H1 (cell line): ENCODE measurements at regions not wholly inside any gene's neighbourhood (a gene's known extent, or its start where the extent isn't known, plus 50 kb on each side); places are given as distances from the start of the nearest gene placed in this dataset.

ENCODE experiments used
- CTCF ChIA-PET: fragments of 300-600 bp; sonication (Branson Sonifier 250); formaldehyde crosslinking; loops from one replicate; lab custom pipeline; 2021; ENCODE audit not compliant: partially characterized antibody; lab: Charles Lee
- POLR2A ChIA-PET: fragments of 300-600 bp; sonication (Branson Sonifier 250); formaldehyde crosslinking; loops from one replicate; lab custom pipeline; 2021; ENCODE audit warnings: inconsistent platforms; ENCODE audit not compliant: partially characterized antibody; lab: Charles Lee
- DNase-seq, 2 experiments: peaks; one replicate each; pipeline versions ENCODE4 v3.0.0 to v3.0.0-alpha.2; 2010 to 2022; ENCODE audit warnings: low spot score in 2 of 2, low read depth in 1 of 2, mixed read lengths in 1 of 2
- FAIRE-seq: peaks from 2 replicates; lab custom pipeline; 2011; peaks lifted over from hg19 to GRCh38; lab: Jason Lieb, UNC
- H2AFZ ChIP-seq: 2 replicates; pipeline ENCODE4 v1.8.1; 2012; ENCODE audit warnings: low read length, inconsistent platforms
- H2AK5ac ChIP-seq: 2 replicates; pipeline ENCODE4 v1.6.1; 2013; ENCODE audit warnings: low read depth, low read length
- H2BK120ac ChIP-seq: replicated peaks from 2 replicates; pipeline ENCODE3; 2013; ENCODE audit warnings: low read depth, low read length, inconsistent platforms
- H2BK12ac ChIP-seq: 2 replicates; pipeline ENCODE4 v1.6.1; 2013; ENCODE audit warnings: low read depth, low read length
- H2BK15ac ChIP-seq: 2 replicates; pipeline ENCODE4 v1.6.1; 2013; ENCODE audit warnings: low read length
- H2BK20ac ChIP-seq: 2 replicates; pipeline ENCODE4 v1.6.1; 2013; ENCODE audit warnings: low read length
- H2BK5ac ChIP-seq: 2 replicates; pipeline ENCODE4 v1.6.1; 2013; ENCODE audit warnings: low read depth, low read length
- H3K14ac ChIP-seq: 2 replicates; pipeline ENCODE4 v1.6.1; 2013; ENCODE audit warnings: inconsistent platforms; ENCODE audit not compliant: insufficient read length
- H3K18ac ChIP-seq: 2 replicates; pipeline ENCODE4 v1.6.1; 2013; ENCODE audit warnings: low read length; ENCODE audit errors: extremely low read depth
- H3K23ac ChIP-seq: 2 replicates; pipeline ENCODE4 v1.6.1; 2013; ENCODE audit warnings: inconsistent platforms; ENCODE audit not compliant: insufficient read length
- H3K23me2 ChIP-seq: 2 replicates; pipeline ENCODE4 v1.6.1; 2013; ENCODE audit warnings: low read depth, low read length
- H3K27ac ChIP-seq: 2 replicates; pipeline ENCODE4 v1.6.1; 2011; ENCODE audit warnings: low read depth, low read length, inconsistent platforms
- H3K27me3 ChIP-seq, 4 experiments: replicated peaks in 1 of 4; 1 replicate in 1 of 4; 2 replicates in 3 of 4; pipeline versions ENCODE4 v1.6.1 to v1.8.1; 2011 to 2013; ENCODE audit warnings: low read length in 3 of 4, mild to moderate bottlenecking in 3 of 4, inconsistent platforms in 2 of 4, mixed read lengths in 2 of 4, moderate library complexity in 1 of 4; ENCODE audit not compliant: control insufficient read depth in 3 of 4, insufficient read depth in 3 of 4; ENCODE audit errors: extremely low read depth in 1 of 4
- H3K36me3 ChIP-seq, 4 experiments: 2 replicates each; pipeline versions ENCODE4 v1.6.1 to v1.8.1; 2011 to 2013; ENCODE audit warnings: mild to moderate bottlenecking in 4 of 4, low read length in 3 of 4, moderate library complexity in 2 of 4, control low read depth in 1 of 4, inconsistent platforms in 1 of 4; ENCODE audit not compliant: insufficient read depth in 4 of 4, control insufficient read depth in 2 of 4
- H3K4ac ChIP-seq: replicated peaks from 2 replicates; pipeline ENCODE3; 2013; ENCODE audit warnings: low read length, low read depth, mixed read lengths, inconsistent platforms; ENCODE audit not compliant: insufficient read length
- H3K4me1 ChIP-seq, 4 experiments: replicated peaks in 1 of 4; 1 replicate in 1 of 4; 2 replicates in 3 of 4; pipeline versions ENCODE4 v1.6.1 to v1.8.1; 2011 to 2013; ENCODE audit warnings: low read length in 3 of 4, inconsistent platforms in 2 of 4, mixed read lengths in 1 of 4; ENCODE audit not compliant: insufficient read depth in 4 of 4, control insufficient read depth in 3 of 4
- H3K4me2 ChIP-seq, 2 experiments: 2 replicates each; pipeline versions ENCODE4 v1.6.1 to v1.8.1; 2011 to 2013; ENCODE audit warnings: low read depth in 2 of 2, low read length in 2 of 2, control low read depth in 1 of 2, inconsistent platforms in 1 of 2, mild to moderate bottlenecking in 1 of 2; ENCODE audit not compliant: insufficient read depth in 1 of 2
- H3K4me3 ChIP-seq, 4 experiments: fragments of 200-600, 300-600 bp in 1 of 4; sonication (generic), shearing (Covaris generic), sonication (Bioruptor Twin) in 1 of 4; 2 replicates each; pipeline versions ENCODE4 v1.5.1 to v1.8.1; 2011 to 2016; ENCODE audit warnings: low read length in 4 of 4, low read depth in 3 of 4, control low read depth in 2 of 4, inconsistent platforms in 2 of 4, mild to moderate bottlenecking in 2 of 4, mixed read lengths in 1 of 4, moderate library complexity in 1 of 4; ENCODE audit not compliant: insufficient read depth in 2 of 4; ENCODE audit errors: extremely low read depth in 1 of 4
- H3K56ac ChIP-seq: replicated peaks from 2 replicates; pipeline ENCODE3; 2013; ENCODE audit warnings: low read depth, mild to moderate bottlenecking, mixed read lengths, low read length, inconsistent platforms; ENCODE audit not compliant: insufficient read length
- H3K79me1 ChIP-seq: 2 replicates; pipeline ENCODE4 v1.6.1; 2013; ENCODE audit warnings: low read depth, low read length, control low read depth
- H3K79me2 ChIP-seq, 2 experiments: 2 replicates each; pipeline versions ENCODE4 v1.6.1 to v1.8.1; 2012 to 2013; ENCODE audit warnings: low read length in 2 of 2, mild to moderate bottlenecking in 2 of 2, inconsistent platforms in 1 of 2; ENCODE audit not compliant: insufficient read depth in 2 of 2, control insufficient read depth in 1 of 2
- H3K9ac ChIP-seq, 4 experiments: replicated peaks in 1 of 4; 1 replicate in 1 of 4; 2 replicates in 3 of 4; pipeline versions ENCODE4 v1.6.1 to v1.8.1; 2011 to 2013; ENCODE audit warnings: low read depth in 3 of 4, low read length in 3 of 4, control low read depth in 2 of 4, mild to moderate bottlenecking in 2 of 4, moderate library complexity in 2 of 4, inconsistent platforms in 1 of 4; ENCODE audit errors: extremely low read depth in 1 of 4
- H3K9me3 ChIP-seq, 2 experiments: 2 replicates each; pipeline versions ENCODE4 v1.6.1 to v1.8.1; 2012 to 2013; ENCODE audit warnings: mild to moderate bottlenecking in 2 of 2, moderate library complexity in 2 of 2, control low read depth in 1 of 2, inconsistent platforms in 1 of 2, low read depth in 1 of 2, low read length in 1 of 2, mixed read lengths in 1 of 2; ENCODE audit not compliant: insufficient read depth in 2 of 2
- H4K20me1 ChIP-seq, 2 experiments: replicated peaks in 1 of 2; 2 replicates each; pipeline versions ENCODE3 to v1.8.1; 2011 to 2013; ENCODE audit warnings: inconsistent platforms in 2 of 2, low read length in 2 of 2, mild to moderate bottlenecking in 1 of 2; ENCODE audit not compliant: insufficient read depth in 2 of 2, control insufficient read depth in 1 of 2
- H4K5ac ChIP-seq: 2 replicates; pipeline ENCODE4 v1.6.1; 2013; ENCODE audit warnings: low read length, low read depth, mixed read lengths, inconsistent platforms; ENCODE audit not compliant: insufficient read length
- H4K8ac ChIP-seq: 2 replicates; pipeline ENCODE4 v1.8.0; 2013; ENCODE audit warnings: mild to moderate bottlenecking, moderate library complexity, low read length, inconsistent platforms; ENCODE audit not compliant: insufficient read depth; ENCODE audit errors: extremely low read depth
- H4K91ac ChIP-seq: replicated peaks from 2 replicates; pipeline ENCODE3; 2013; ENCODE audit warnings: low read length, mixed read lengths, inconsistent platforms; ENCODE audit not compliant: insufficient read length
- BACH1 ChIP-seq: IDR thresholded peaks from 2 replicates; pipeline ENCODE4 v1.6.1; 2012; ENCODE audit warnings: low read length, improper control_type of control experiment
- CTBP2 ChIP-seq: IDR thresholded peaks from 2 replicates; pipeline ENCODE4 v1.7.0; 2011; ENCODE audit warnings: borderline replicate concordance, mild to moderate bottlenecking, moderate library complexity, mixed read lengths, low read length; ENCODE audit not compliant: insufficient read depth, insufficient read length
- CTCF ChIP-seq, 3 experiments: IDR thresholded peaks; 1 replicate in 2 of 3; 2 replicates in 1 of 3; pipeline versions ENCODE4 v1.5.1 to v1.6.1; 2011; ENCODE audit warnings: low read length in 3 of 3, mild to moderate bottlenecking in 3 of 3, inconsistent platforms in 2 of 3, low read depth in 1 of 3, moderate library complexity in 1 of 3; ENCODE audit not compliant: insufficient read depth in 1 of 3; ENCODE audit errors: control extremely low read depth in 1 of 3
- GABPA ChIP-seq: IDR thresholded peaks from 2 replicates; pipeline ENCODE4 v1.6.1; 2011; ENCODE audit warnings: mild to moderate bottlenecking, low read length, moderate library complexity, borderline replicate concordance; ENCODE audit not compliant: insufficient read depth
- KDM1A ChIP-seq: fragments of 200-600, 300-600 bp; sonication (generic); IDR thresholded peaks from 2 replicates; pipeline ENCODE4 v1.7.1; 2016; ENCODE audit warnings: mild to moderate bottlenecking, low read length, borderline replicate concordance
- RBBP5 ChIP-seq: IDR thresholded peaks from 2 replicates; pipeline ENCODE4 v1.7.1; 2012; ENCODE audit warnings: low read depth, mild to moderate bottlenecking, inconsistent platforms, low read length, moderate library complexity, borderline replicate concordance
- SIX5 ChIP-seq: IDR thresholded peaks from 2 replicates; pipeline ENCODE4 v1.6.1; 2011; ENCODE audit warnings: mild to moderate bottlenecking, low read depth, low read length
- TAF1 ChIP-seq: IDR thresholded peaks from 2 replicates; pipeline ENCODE4 v1.6.1; 2011; ENCODE audit warnings: mild to moderate bottlenecking, low read depth, low read length
- YY1 ChIP-seq: IDR thresholded peaks from 2 replicates; pipeline ENCODE4 v1.6.1; 2011; ENCODE audit warnings: low read depth, mild to moderate bottlenecking, low read length
- WGBS, 2 experiments: shearing (Covaris generic) in 1 of 2; methylation state at CpG; one replicate each; pipeline versions ENCODE4 v1.1.6 to v1.1.7; 2013 to 2015; ENCODE audit warnings: low lambda C conversion rate in 2 of 2, mixed read lengths in 2 of 2, inconsistent platforms in 1 of 2, low coverage in 1 of 2, missing lambda C conversion rate in 1 of 2; ENCODE audit not compliant: insufficient replicate concordance in 2 of 2, insufficient coverage in 1 of 2, insufficient read length in 1 of 2; ENCODE audit errors: extremely low coverage in 1 of 2, missing lambda C conversion rate in 1 of 2; 5-methylcytosine and 5-hydroxymethylcytosine counted together

GRCh38 chr9:105039175-105039799 lies 111.3 kb upstream of the ABCA1 start:
- Histone ChIP-seq H4K5ac (no peak overlapping the region), H3K23ac (no peak overlapping the region), H3K27ac (no peak overlapping the region), H3K4ac (no peak overlapping the region), H3K4me3 (no peak overlapping the region), H2BK15ac (no peak overlapping the region), H2AK5ac (no peak overlapping the region), H3K27me3 (no peaks in the 10 kb centered on the region), H2BK5ac (no peak overlapping the region), H3K9ac (no peak overlapping the region), H3K9me3 (0 out of 4 replicates have a peak, but pooled peaks cover 0 to 3% of the 10 kb centered on the region in 2 experiments), H3K23me2 (no peaks in the 10 kb centered on the region), H2BK12ac (no peak overlapping the region), H4K20me1 (no peaks in the 10 kb centered on the region), H3K56ac (no peak overlapping the region), H2BK20ac (no peak overlapping the region), H4K8ac (no peak overlapping the region), H3K18ac (no peak overlapping the region), H4K91ac (no peak overlapping the region), H3K79me2 (no peaks in the 10 kb centered on the region), H3K79me1 (no peaks in the 10 kb centered on the region), H2AFZ (no peak overlapping the region), H3K4me1 (peaks cover 0 to 3% (median 0%) of the 10 kb centered on the region in 4 experiments; a peak in 1 of 7 replicates), H3K36me3 (no peaks in the 10 kb centered on the region), H3K4me2 (no peak overlapping the region), H2BK120ac (no peak overlapping the region), H3K14ac (no peak overlapping the region)
- 91% methylated on average over 3 of the region's 3 CpGs; no CpG with 5 or more reads in 1 of the 2 experiments for WGBS, 2 experiments
- ChIA-PET POLR2A (no interaction called here), CTCF (no interaction called here)
- DNase-seq (no peak), FAIRE-seq (no peak)
- no peak for TF ChIP-seq RBBP5
- TF ChIP-seq CTCF (IDR thresholded peaks at IDR 0.05; ENCODE audit: control extremely low read depth in 1 of 3, insufficient read depth in 1 of 3, low read depth in 1 of 3, low read length in 3 of 3): no peak
- no peak for TF ChIP-seq BACH1
- no peak for TF ChIP-seq GABPA
- no peak for TF ChIP-seq CTBP2
- TF ChIP-seq KDM1A: no peak
- no peak for TF ChIP-seq SIX5
- TF ChIP-seq TAF1: no peak
- TF ChIP-seq YY1: no peak
